AG08396 (cell line): ENCODE measurements at regions not wholly inside any gene's neighbourhood (a gene's known extent, or its start where the extent isn't known, plus 50 kb on each side); places are given as distances from the start of the nearest gene placed in this dataset.

Experiments used
- DNase-seq: peaks from one replicate; pipeline ENCODE4 v3.0.0; 2012; ENCODE audit warnings: low spot score, mixed read lengths

GRCh38 chr5:82849885-82850284 is 227.3 kb downstream of the TMEM167A start:
- DNase-seq = no peak

GRCh38 chr5:82847562-82847961 is 229.6 kb downstream of the TMEM167A start:
- DNase-seq = no peak

- DNase-seq = no peak
These were observed 237.3 kb downstream of the TMEM167A start for GRCh38 chr5:82839881-82840280.

GRCh38 chr5:82835488-82835887 is 241.7 kb downstream of the TMEM167A start:
- DNase-seq = no peak

GRCh38 chr5:82834151-82834550 is 243.0 kb downstream of the TMEM167A start:
- DNase-seq = no peak

- no peak for DNase-seq
These were observed 243.9 kb downstream of the TMEM167A start for GRCh38 chr5:82833277-82833676.

- no peak for DNase-seq
These were observed 244.7 kb downstream of the TMEM167A start for GRCh38 chr5:82832445-82832844.

GRCh38 chr5:82828211-82828610 is 249.0 kb downstream of the TMEM167A start:
- DNase-seq = no peak

- no peak for DNase-seq
These were observed 249.5 kb downstream of the TMEM167A start for GRCh38 chr5:82827651-82828050.

GRCh38 chr5:82822634-82822927 is 254.6 kb downstream of the TMEM167A start:
- DNase-seq = no peak

- no peak for DNase-seq
These were observed 255.2 kb downstream of the TMEM167A start for GRCh38 chr5:82821846-82822633.

GRCh38 chr5:82820961-82821845 is 256.0 kb downstream of the TMEM167A start:
- DNase-seq = no peak

GRCh38 chr5:82820188-82820587 is 257.0 kb downstream of the TMEM167A start:
- DNase-seq = no peak

GRCh38 chr5:82817897-82818676 is 259.1 kb downstream of the TMEM167A start:
- DNase-seq = no peak

GRCh38 chr5:82816926-82817325 is 260.3 kb downstream of the TMEM167A start:
- DNase-seq = no peak

GRCh38 chr5:82815871-82816270 is 261.3 kb downstream of the TMEM167A start:
- DNase-seq = no peak

- no peak for DNase-seq
These were observed 263.3 kb downstream of the TMEM167A start for GRCh38 chr5:82813861-82814260.

GRCh38 chr5:82812575-82812974 is 264.6 kb downstream of the TMEM167A start:
- DNase-seq = no peak

- DNase-seq = no peak
These were observed 265.7 kb downstream of the TMEM167A start for GRCh38 chr5:82811490-82811889.

GRCh38 chr5:82809420-82810143 is 267.6 kb downstream of the TMEM167A start:
- DNase-seq = no peak

- DNase-seq = no peak
These were observed 268.2 kb downstream of the TMEM167A start for GRCh38 chr5:82808960-82809359.

- DNase-seq = no peak
These were observed 270.2 kb downstream of the TMEM167A start for GRCh38 chr5:82807021-82807420.
